ENCODE measurements at regions not wholly inside any gene's neighbourhood (a gene's known extent, or its start where the extent isn't known, plus 50 kb on each side); places are given as distances from the start of the nearest gene placed in this dataset.
A peak's percentile ranks its signal among the peaks of the same experiment; 100 is the strongest.

- H3K36me3 ChIP-seq (ENCODE audit: control insufficient read depth in 1 of 2, insufficient read depth in 2 of 2, low read length in 2 of 2), result no peaks in the 10 kb centered on the region
- H3K27ac ChIP-seq (ENCODE audit: low read depth, low read length), result no peak overlapping the region
- peak; percentile 90 for ATAC-seq
- no peak overlapping the region for H3K9ac ChIP-seq (ENCODE audit: low read length)
- no TSS peak for BruUV-seq (replicated peaks)
- H3K9me3 ChIP-seq (ENCODE audit: control insufficient read depth in 1 of 2, insufficient read depth in 1 of 2, low read depth in 1 of 2, low read length in 2 of 2), result peaks cover 7 to 8% of the 10 kb centered on the region in 2 experiments; a peak in 2 of 4 replicates
- TF ChIP-seq, protein P1, sequence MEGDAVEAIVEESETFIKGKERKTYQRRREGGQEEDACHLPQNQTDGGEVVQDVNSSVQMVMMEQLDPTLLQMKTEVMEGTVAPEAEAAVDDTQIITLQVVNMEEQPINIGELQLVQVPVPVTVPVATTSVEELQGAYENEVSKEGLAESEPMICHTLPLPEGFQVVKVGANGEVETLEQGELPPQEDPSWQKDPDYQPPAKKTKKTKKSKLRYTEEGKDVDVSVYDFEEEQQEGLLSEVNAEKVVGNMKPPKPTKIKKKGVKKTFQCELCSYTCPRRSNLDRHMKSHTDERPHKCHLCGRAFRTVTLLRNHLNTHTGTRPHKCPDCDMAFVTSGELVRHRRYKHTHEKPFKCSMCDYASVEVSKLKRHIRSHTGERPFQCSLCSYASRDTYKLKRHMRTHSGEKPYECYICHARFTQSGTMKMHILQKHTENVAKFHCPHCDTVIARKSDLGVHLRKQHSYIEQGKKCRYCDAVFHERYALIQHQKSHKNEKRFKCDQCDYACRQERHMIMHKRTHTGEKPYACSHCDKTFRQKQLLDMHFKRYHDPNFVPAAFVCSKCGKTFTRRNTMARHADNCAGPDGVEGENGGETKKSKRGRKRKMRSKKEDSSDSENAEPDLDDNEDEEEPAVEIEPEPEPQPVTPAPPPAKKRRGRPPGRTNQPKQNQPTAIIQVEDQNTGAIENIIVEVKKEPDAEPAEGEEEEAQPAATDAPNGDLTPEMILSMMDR (IDR thresholded peaks at IDR 0.05 in 2 of 3, conservative IDR thresholded peaks at IDR 0.05 in 1 of 3; ENCODE audit: borderline replicate concordance in 1 of 3, insufficient read depth in 1 of 3, low read depth in 2 of 3, low read length in 2 of 3), result peak; percentile 81 to 94 (median 90)
- no peak for TF ChIP-seq SRF (IDR thresholded peaks at IDR 0.05; ENCODE audit: low read depth)
- no peak for TF ChIP-seq JUND (IDR thresholded peaks at IDR 0.05)
- peak; percentile 94 for TF ChIP-seq RAD21 (IDR thresholded peaks at IDR 0.05; ENCODE audit: low read depth)
- no peak for TF ChIP-seq ZBTB33 (IDR thresholded peaks at IDR 0.05; ENCODE audit: extremely low read depth, insufficient replicate concordance, low read length)
- intact Hi-C loops (cut with micrococcal nuclease), result loop anchor here (1.0 kb wide), 2 partner anchors 29 to 195 kb away; no protein-coding TSS in a partner anchor
- ChIA-PET POLR2A (interaction anchor here (2.1 kb wide), 1 partner anchor 196 kb away, joined by 6 read pairs; no protein-coding TSS in a partner anchor), RAD21 (ENCODE audit: low non-redundant PET in 1 of 2, low total read pairs in 2 of 2, uncharacterized antibody in 2 of 2, unreplicated experiment in 2 of 2) (interaction anchor here (0.8 to 2.5 kb wide), 3 partner anchors 195 to 197 kb away, joined by 4 to 17 read pairs (median 10); no protein-coding TSS in a partner anchor), CTCF (interaction anchor here (0.7 to 3.2 kb wide), 6 partner anchors 9 to 202 kb away, joined by 3 to 104 read pairs (median 4); no protein-coding TSS in a partner anchor)
- no peaks in the 10 kb centered on the region for H3K79me2 ChIP-seq (ENCODE audit: insufficient read depth, low read length)
- no peak overlapping the region for H3K4me3 ChIP-seq (replicated peaks in 1 of 2; ENCODE audit: low read depth in 1 of 2, low read length in 2 of 2)
- H2AFZ ChIP-seq (ENCODE audit: low read depth, low read length, poor library complexity, severe bottlenecking), result no peak overlapping the region
- H4K20me1 ChIP-seq (ENCODE audit: insufficient read depth), result no peaks in the 10 kb centered on the region
- H3K27me3 ChIP-seq (ENCODE audit: insufficient read depth, low read length), result no peaks in the 10 kb centered on the region
- peak; percentile 61 for DNase-seq (ENCODE audit: low read depth, low spot score)
- H3K4me1 ChIP-seq (ENCODE audit: control insufficient read depth in 1 of 2, insufficient read depth in 2 of 2, low read length in 2 of 2), result no peaks in the 10 kb centered on the region
- H3K4me2 ChIP-seq (ENCODE audit: low read length), result no peak overlapping the region
- H3K9me2 ChIP-seq (ENCODE audit: insufficient read depth), result no peaks in the 10 kb centered on the region
Measured at GRCh38 chr16:86016201-86016965, 117.4 kb downstream of the IRF8 start.
